IMR-90 (cell line): ENCODE measurements at regions not wholly inside any gene's neighbourhood (a gene's known extent, or its start where the extent isn't known, plus 50 kb on each side); places are given as distances from the start of the nearest gene placed in this dataset.

ENCODE experiments used
- ATAC-seq: fragments of 200-7000 bp; cut with Tn5 transposase; 2 replicates; pipeline ENCODE4 v1.9.1; 2020; ENCODE audit warnings: low read depth, mild to moderate bottlenecking, moderate library complexity
- BruUV-seq: library from RNA; stranded (reverse); fragments of 400-500 nt; replicated peaks from 2 replicates; lab custom pipeline; 2021; lab: Mats Ljungman, UMichigan
- CTCF ChIA-PET: fragments of 300-600 bp; formaldehyde crosslinking; extraction: SDS; loops from one replicate; lab custom pipeline; 2021; ENCODE audit warnings: antibody characterized with exemption; lab: Yijun Ruan, JAX
- POLR2A ChIA-PET: fragments of 300-600 bp; sonication (Branson Sonifier 250); formaldehyde crosslinking; loops from one replicate; lab custom pipeline; 2022; ENCODE audit warnings: antibody characterized with exemption; ENCODE audit not compliant: unreplicated experiment; lab: Charles Lee
- DNase-seq: peaks from one replicate; pipeline ENCODE4 v3.0.0; 2013
- H2AFZ ChIP-seq: replicated peaks from 2 replicates; pipeline ENCODE3; 2013; ENCODE audit warnings: low read length, mild to moderate bottlenecking; ENCODE audit not compliant: poor library complexity
- H2AK5ac ChIP-seq: 2 replicates; pipeline ENCODE4 v1.6.1; 2013; ENCODE audit warnings: low read depth, low read length, inconsistent platforms
- H2AK9ac ChIP-seq: replicated peaks from 2 replicates; pipeline ENCODE3; 2013; ENCODE audit warnings: mild to moderate bottlenecking, low read depth, low read length, moderate library complexity; ENCODE audit not compliant: poor library complexity
- H2BK120ac ChIP-seq: 2 replicates; pipeline ENCODE4 v1.6.1; 2013; ENCODE audit warnings: low read depth, low read length, inconsistent platforms
- H2BK15ac ChIP-seq: 3 replicates; pipeline ENCODE4 v1.6.1; 2013; ENCODE audit warnings: low read depth, low read length, inconsistent platforms
- H2BK20ac ChIP-seq: 2 replicates; pipeline ENCODE4 v1.6.1; 2013; ENCODE audit warnings: low read depth, mild to moderate bottlenecking, inconsistent platforms, low read length, moderate library complexity
- H2BK5ac ChIP-seq: 2 replicates; pipeline ENCODE4 v1.6.1; 2013; ENCODE audit warnings: mild to moderate bottlenecking, low read depth, low read length, inconsistent platforms; ENCODE audit not compliant: poor library complexity, severe bottlenecking
- H3K14ac ChIP-seq: replicated peaks from 2 replicates; pipeline ENCODE4 v1.6.1; 2013; ENCODE audit warnings: low read depth, low read length, inconsistent platforms
- H3K18ac ChIP-seq: 2 replicates; pipeline ENCODE4 v1.6.1; 2013; ENCODE audit warnings: low read depth, low read length, control low read depth
- H3K23ac ChIP-seq: 2 replicates; pipeline ENCODE4 v1.6.1; 2013; ENCODE audit warnings: low read depth, low read length, inconsistent platforms
- H3K27ac ChIP-seq: 2 replicates; pipeline ENCODE4 v1.5.1; 2013; ENCODE audit warnings: mild to moderate bottlenecking, control low read depth, low read length; ENCODE audit not compliant: insufficient read depth
- H3K27me3 ChIP-seq: 2 replicates; pipeline ENCODE4 v1.6.1; 2013; ENCODE audit warnings: low read length; ENCODE audit not compliant: control insufficient read depth, insufficient read depth
- H3K36me3 ChIP-seq: 2 replicates; pipeline ENCODE4 v1.6.1; 2013; ENCODE audit warnings: low read length, mixed read lengths; ENCODE audit not compliant: control insufficient read depth, insufficient read depth
- H3K4ac ChIP-seq: 2 replicates; pipeline ENCODE4 v1.6.1; 2013; ENCODE audit warnings: low read depth, low read length, inconsistent platforms
- H3K4me1 ChIP-seq: 2 replicates; pipeline ENCODE4 v1.6.1; 2013; ENCODE audit warnings: low read length, mixed read lengths; ENCODE audit not compliant: control insufficient read depth, insufficient read depth
- H3K4me2 ChIP-seq: 2 replicates; pipeline ENCODE4 v1.6.1; 2013; ENCODE audit warnings: low read depth, mild to moderate bottlenecking, control low read depth, low read length, moderate library complexity
- H3K4me3 ChIP-seq: 2 replicates; pipeline ENCODE4 v1.5.1; 2013; ENCODE audit warnings: low read depth, mild to moderate bottlenecking, control low read depth, low read length, moderate library complexity; ENCODE audit not compliant: insufficient read depth
- H3K56ac ChIP-seq: 2 replicates; pipeline ENCODE4 v1.6.1; 2013; ENCODE audit warnings: low read length, inconsistent platforms; ENCODE audit not compliant: insufficient read depth; ENCODE audit errors: extremely low read depth
- H3K79me1 ChIP-seq, 2 experiments: 2 replicates each; pipeline ENCODE4 v1.6.1; 2013; ENCODE audit warnings: low read length in 2 of 2, inconsistent platforms in 1 of 2, low read depth in 1 of 2
- H3K9ac ChIP-seq: 2 replicates; pipeline ENCODE4 v1.6.1; 2013; ENCODE audit warnings: low read depth, low read length, control low read depth
- H3K9me1 ChIP-seq: 2 replicates; pipeline ENCODE4 v1.6.1; 2013; ENCODE audit warnings: low read length, inconsistent platforms; ENCODE audit not compliant: insufficient read depth
- H3K9me3 ChIP-seq: 2 replicates; pipeline ENCODE4 v1.6.1; 2013; ENCODE audit warnings: low read length; ENCODE audit not compliant: control insufficient read depth, insufficient read depth
- H4K20me1 ChIP-seq: 2 replicates; pipeline ENCODE4 v1.6.1; 2013; ENCODE audit warnings: low read length, inconsistent platforms; ENCODE audit not compliant: insufficient read depth
- H4K5ac ChIP-seq: 2 replicates; pipeline ENCODE4 v1.6.1; 2013; ENCODE audit warnings: mild to moderate bottlenecking, low read depth, low read length, control low read depth
- H4K8ac ChIP-seq, 2 experiments: 2 replicates each; pipeline ENCODE4 v1.6.1; 2013; ENCODE audit warnings: low read depth in 2 of 2, low read length in 2 of 2, control low read depth in 1 of 2, inconsistent platforms in 1 of 2
- H4K91ac ChIP-seq: 2 replicates; pipeline ENCODE4 v1.6.1; 2013; ENCODE audit warnings: low read depth, low read length, inconsistent platforms; ENCODE audit not compliant: insufficient read depth
- CEBPB ChIP-seq: IDR thresholded peaks from 2 replicates; pipeline ENCODE4 v1.6.1; 2012; ENCODE audit warnings: low read depth, low read length, improper control_type of control experiment
- ELK1 ChIP-seq: fragments of 150-350 bp; IDR thresholded peaks from 2 replicates; pipeline ENCODE4 v1.6.1; 2016; ENCODE audit warnings: low read depth, mild to moderate bottlenecking, low read length, moderate library complexity, borderline replicate concordance
- FOS ChIP-seq: fragments of 150-350 bp; IDR thresholded peaks from 2 replicates; pipeline ENCODE4 v1.6.1; 2016; ENCODE audit warnings: low read depth, low read length
- MXI1 ChIP-seq: IDR thresholded peaks from 2 replicates; pipeline ENCODE4 v1.6.1; 2012; ENCODE audit warnings: low read depth, mild to moderate bottlenecking, low read length, moderate library complexity, borderline replicate concordance
- POLR2A ChIP-seq: IDR thresholded peaks from 2 replicates; pipeline ENCODE4 v1.6.1; 2012; ENCODE audit warnings: mild to moderate bottlenecking, low read depth, low read length
- RAD21 ChIP-seq: IDR thresholded peaks from 2 replicates; pipeline ENCODE4 v1.6.1; 2012; ENCODE audit warnings: low read length, improper control_type of control experiment
- RCOR1 ChIP-seq: IDR thresholded peaks from 2 replicates; pipeline ENCODE4 v1.6.1; 2012; ENCODE audit warnings: mild to moderate bottlenecking, low read length, improper control_type of control experiment; ENCODE audit not compliant: insufficient replicate concordance
- WGBS, 2 experiments: methylation state at CpG; one replicate each; pipeline versions ENCODE4 v1.1.5 to v1.1.7; 2013; ENCODE audit warnings: missing lambda C conversion rate in 2 of 2; ENCODE audit not compliant: insufficient read length in 1 of 2; ENCODE audit errors: extremely low coverage in 2 of 2; 5-methylcytosine and 5-hydroxymethylcytosine counted together
- dilution Hi-C: fragments of 300-500 bp; cut with HindIII; formaldehyde crosslinking; loops from one replicate; pipeline ENCODE4 v1.14.3; 2018; ENCODE audit warnings: low sequenced_read_pairs; ENCODE audit not compliant: unreplicated experiment
- in situ Hi-C: fragments of 300-500 bp; cut with MboI; formaldehyde crosslinking; loops from 3 replicates; pipeline ENCODE4 v1.14.3; 2019; ENCODE audit warnings: low sequenced_read_pairs, inconsistent platforms, mixed read lengths
- intact Hi-C: fragments of 100-400 bp; cut with micrococcal nuclease; formaldehyde crosslinking; loops from 2 replicates; pipeline ENCODE4 v1.10.0; 2022

- in situ Hi-C loops (no loop called here), intact Hi-C loops (no loop called here), dilution Hi-C loops (no loop called here)
- no peak overlapping the region; the same call in 1 of the 2 replicates for H3K4ac ChIP-seq
- WGBS, 2 experiments: 78% methylated on average over 1 of the region's 2 CpGs; no CpG with 5 or more reads in 1 of the 2 experiments
- no peak overlapping the region for H3K27ac ChIP-seq
- H3K4me2 ChIP-seq: no peak overlapping the region
- H2AK5ac ChIP-seq: no peak overlapping the region; the same call in 1 of the 2 replicates
- H3K9ac ChIP-seq: no peak overlapping the region
- no peak overlapping the region for H2BK20ac ChIP-seq
- no peak overlapping the region for H2AFZ ChIP-seq
- no peak overlapping the region for H2AK9ac ChIP-seq
- no TSS peak for BruUV-seq
- peaks cover 2% of the 10 kb centered on the region; the same call in 1 of the 2 replicates for H3K4me1 ChIP-seq
- H4K91ac ChIP-seq: no peak overlapping the region; the same call in 1 of the 2 replicates
- H3K9me1 ChIP-seq: no peaks in the 10 kb centered on the region
- no peaks in the 10 kb centered on the region for H3K9me3 ChIP-seq
- H3K4me3 ChIP-seq: no peak overlapping the region
- peaks cover 6% of the 10 kb centered on the region for H3K27me3 ChIP-seq
- H3K79me1 ChIP-seq: no peaks in the 10 kb centered on the region
- ATAC-seq: no peak
- no peak overlapping the region for H2BK5ac ChIP-seq
- ChIA-PET CTCF (no interaction called here), POLR2A (no interaction called here)
- H2BK120ac ChIP-seq: 0 out of 2 replicates have a peak overlapping the region, but pooled peaks have one; percentile 14
- no peak overlapping the region for H4K8ac ChIP-seq
- no peak overlapping the region for H3K18ac ChIP-seq
- TF ChIP-seq RCOR1 (no peak), MXI1 (no peak), RAD21 (no peak), FOS (no peak), POLR2A (no peak), ELK1 (no peak), CEBPB (no peak)
- H4K20me1 ChIP-seq: no peaks in the 10 kb centered on the region
- 0 out of 2 replicates have a peak overlapping the region, but pooled peaks have one; percentile 19 for H3K14ac ChIP-seq
- H3K23ac ChIP-seq: peak overlapping the region; percentile 43; the same call in 1 of the 2 replicates
- DNase-seq: no peak
- no peaks in the 10 kb centered on the region for H3K36me3 ChIP-seq
- no peak overlapping the region for H2BK15ac ChIP-seq
- H3K56ac ChIP-seq: no peak overlapping the region
- no peak overlapping the region for H4K5ac ChIP-seq
Observed at GRCh38 chr4:26212528-26212927, 108.3 kb upstream of the RBPJ start.
